ENCODE measurements at regions not wholly inside any gene's neighbourhood (a gene's known extent, or its start where the extent isn't known, plus 50 kb on each side); places are given as distances from the start of the nearest gene placed in this dataset.
A peak's percentile ranks its signal among the peaks of the same experiment; 100 is the strongest.
"Not testable (repeated sequence)": the region's sequence is repeated elsewhere in the genome, so short reads cannot be mapped to it uniquely, and the experiment has no call there.

DNA sequence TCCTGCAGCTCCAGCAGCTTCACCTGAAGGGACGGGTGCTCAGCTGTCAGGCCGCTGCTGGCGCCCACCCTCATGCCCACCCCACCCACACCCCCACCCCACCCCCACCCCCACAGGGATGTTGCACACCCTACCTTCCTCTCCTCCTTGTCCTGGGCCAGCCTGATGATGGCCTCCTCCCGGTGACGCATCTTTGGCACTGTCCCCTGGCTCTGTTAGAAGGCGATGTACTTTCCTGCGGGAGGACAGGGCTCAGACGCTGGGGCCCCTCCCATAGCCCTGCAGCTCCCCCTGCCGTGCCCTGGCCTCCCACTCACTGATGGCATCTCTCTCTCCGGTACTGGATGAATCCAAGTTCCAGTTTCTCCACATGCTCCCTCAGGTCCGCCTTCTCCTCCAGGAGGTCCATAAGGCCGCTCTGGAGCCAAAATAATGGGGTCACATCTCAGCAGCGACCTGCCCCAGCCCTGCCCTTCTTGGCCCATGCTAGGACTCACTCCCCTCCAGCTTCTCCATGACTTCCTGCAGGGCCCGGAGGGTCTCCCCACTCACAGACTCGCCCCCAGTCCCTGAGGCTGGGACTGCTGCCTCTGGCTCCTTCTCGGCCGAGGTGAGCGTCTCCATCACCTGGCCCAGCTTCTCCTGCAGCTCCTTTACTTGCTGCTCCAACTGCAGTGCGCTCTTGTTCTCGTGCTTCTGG is 55.2 kb downstream of the GOLGA8B start:
- not testable (repeated sequence) for DNase-seq (ENCODE audit: low spot score)

DNA sequence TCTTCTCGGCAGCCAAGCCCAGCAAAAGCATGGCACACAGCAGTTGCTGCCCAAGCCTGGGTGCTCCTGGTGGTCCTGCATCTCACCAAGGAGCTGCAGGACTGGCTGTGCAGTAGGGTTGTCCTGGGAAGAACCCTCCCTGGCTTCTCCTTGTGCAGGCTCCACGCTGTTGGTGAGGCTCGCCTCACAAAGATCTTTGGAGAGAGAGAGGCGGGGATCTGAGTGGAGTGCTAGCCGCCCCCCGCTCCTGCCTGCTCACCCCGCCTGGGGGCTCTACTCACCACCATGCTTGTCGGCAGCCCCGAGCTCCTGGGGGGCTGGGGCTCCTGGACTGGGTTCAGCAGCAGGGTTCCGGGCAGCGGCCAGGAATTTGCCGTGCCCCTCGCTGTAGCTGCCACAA is 55.8 kb downstream of the GOLGA8B start:
- DNase-seq (ENCODE audit: low spot score), result not testable (repeated sequence)

DNA sequence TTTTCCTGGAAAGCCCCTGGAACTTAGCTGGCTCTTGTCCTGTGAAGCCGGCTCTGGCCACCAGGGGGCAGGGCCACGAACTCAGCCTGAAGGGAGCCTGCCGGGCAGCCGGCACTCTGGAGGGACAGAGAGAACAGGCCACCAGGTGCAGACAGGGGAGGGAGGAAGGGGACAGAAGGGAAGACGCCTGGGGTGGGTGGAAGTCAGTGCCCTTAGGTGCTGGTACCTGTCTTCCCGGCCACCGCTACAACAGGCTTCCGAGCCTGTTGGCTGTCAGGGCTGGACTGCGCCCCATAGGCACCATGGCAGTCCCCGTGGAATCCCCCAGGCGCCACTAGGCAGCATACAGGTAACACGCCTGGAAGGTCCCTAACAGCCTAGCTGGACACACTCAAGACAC is 59.6 kb downstream of the GOLGA8B start:
- not testable (repeated sequence) for DNase-seq (ENCODE audit: low spot score)

DNA sequence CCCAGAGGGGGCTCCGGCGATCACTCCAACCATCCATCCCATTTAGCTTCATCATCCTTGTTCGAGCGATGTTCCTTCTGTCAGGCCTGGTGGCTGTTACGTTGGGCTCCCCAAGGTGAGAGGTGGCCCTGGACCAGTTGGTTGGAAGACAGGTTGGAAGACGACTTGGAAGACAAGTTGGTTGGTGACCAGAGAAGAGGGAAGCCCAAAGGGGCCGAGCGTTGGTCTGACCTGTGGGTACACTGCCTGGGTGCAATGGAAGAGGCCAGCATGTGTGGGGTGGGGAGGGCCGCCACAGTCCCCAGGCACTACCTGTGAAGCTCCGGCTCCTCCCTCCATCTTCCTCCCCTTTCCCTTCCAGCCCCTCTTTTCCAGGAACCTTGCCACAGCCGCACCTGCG is 60.9 kb downstream of the GOLGA8B start:
- not testable (repeated sequence) for DNase-seq (ENCODE audit: low spot score)

DNA sequence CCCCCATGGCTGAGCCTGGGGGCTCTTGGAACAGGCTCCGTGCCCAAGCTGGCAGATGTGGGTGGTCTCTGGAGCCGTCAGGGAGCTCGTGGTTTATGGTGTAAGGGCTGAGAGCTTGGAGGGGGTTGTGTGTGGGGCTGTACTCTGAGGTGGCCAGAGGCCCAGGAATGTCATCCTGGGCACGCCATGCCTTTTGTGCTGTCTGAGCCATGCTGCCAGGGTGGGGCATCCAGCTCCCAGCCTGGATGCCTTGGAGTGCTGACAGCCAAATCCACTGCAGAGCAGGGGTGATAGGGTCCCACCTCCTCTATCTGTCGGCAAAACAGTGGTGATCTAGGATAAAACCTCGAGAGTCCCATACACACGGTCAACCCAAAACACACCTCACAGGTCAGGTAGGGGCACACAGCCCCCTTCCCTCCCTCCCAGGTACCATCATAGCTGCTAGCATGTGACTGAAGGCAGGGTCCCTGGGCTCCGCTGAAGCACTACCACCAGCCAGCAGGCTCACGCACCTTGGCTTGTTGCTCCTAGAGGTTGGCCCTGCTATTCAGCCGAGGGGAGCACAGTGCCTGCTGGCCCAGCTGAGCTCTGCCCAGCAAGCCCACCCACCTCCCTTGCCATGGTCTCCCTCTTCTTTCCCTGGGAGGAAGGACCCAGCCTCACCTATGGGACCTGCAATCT is 61.5 kb downstream of the GOLGA8B start:
- not testable (repeated sequence) for DNase-seq (ENCODE audit: low spot score)

DNA sequence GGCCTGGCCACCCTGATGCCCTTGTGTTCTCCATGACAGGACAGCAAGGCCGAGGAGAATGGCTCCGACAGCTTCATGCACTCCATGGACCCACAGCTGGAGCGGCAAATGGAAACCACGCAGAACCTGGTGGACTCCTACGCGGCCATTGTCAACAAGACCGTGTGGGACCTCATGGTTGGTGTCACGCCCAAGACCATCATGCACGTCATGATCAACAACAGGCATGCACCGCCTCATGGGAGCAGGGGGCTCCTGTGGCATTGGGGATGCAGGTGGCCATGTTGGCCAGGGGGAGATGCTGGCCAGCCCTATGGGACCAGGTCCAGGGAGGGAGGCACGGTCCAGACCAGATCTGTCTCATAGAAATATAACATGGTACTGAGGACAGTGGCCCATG is 62.9 kb downstream of the GOLGA8B start:
- DNase-seq (ENCODE audit: low spot score), result no peak

DNA sequence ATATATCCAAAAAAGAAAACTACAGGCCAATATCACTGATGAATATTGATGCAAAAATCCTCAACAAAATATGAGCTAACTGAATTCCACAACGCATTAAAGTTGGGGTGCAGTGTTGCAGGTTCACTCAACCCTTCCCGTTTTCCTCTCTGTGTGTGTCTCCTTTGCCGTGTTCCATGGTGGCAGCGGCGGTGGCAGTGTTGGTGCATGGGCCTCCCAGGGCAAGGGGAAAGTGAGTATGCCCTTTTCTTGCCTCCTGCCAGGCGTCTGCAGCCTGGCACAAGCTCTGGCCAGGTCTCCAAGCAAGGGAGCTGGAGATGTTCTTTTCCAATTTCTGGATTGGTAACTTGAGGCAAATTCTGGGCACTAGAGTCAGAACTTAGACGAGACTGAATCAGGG is 63.4 kb downstream of the GOLGA8B start:
- not testable (repeated sequence) for DNase-seq (ENCODE audit: low spot score)

DNA sequence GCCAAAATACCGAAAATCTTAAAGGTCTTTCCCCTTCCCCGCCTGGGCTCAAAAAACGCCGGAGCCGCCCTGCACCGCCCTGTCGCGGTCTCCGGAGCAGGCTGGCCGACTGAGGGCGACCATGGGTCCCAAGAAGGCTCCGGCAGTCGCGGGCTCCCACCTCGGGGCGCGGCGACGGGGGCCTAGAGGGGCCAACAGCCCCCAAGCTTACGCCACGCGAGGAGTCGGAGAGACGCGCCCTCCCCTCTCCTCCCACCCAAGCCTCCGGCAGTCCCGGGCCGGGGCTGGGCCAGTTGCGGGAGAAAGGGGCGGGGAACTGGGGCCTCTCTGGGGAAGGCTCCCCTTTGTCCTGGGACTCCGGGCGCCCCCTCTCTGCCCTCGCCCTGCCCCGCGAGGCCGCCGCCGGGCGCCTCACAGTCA is 69.2 kb downstream of the GOLGA8B start:
- peak; percentile 65 for DNase-seq (ENCODE audit: low spot score)

DNA sequence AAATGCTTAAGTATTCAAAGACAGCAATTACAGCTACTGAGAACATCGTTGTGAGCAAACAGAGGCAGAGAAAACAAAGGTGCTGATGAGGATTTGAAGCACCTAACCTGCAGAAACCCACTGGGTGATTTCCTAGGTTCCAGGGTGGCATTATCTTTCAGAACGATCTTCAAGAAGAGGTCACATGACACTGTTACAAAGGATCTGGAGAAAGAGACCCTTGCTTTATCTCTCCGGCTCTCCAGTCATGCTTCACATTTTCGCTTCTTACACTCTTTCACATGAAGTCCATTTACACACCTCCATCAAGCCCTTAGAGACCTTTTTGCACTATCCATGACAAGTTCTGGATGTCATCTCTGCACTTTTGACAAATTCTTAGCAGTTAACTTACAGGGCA is 70.8 kb downstream of the GOLGA8B start:
- DNase-seq (ENCODE audit: low spot score), result no peak

DNA sequence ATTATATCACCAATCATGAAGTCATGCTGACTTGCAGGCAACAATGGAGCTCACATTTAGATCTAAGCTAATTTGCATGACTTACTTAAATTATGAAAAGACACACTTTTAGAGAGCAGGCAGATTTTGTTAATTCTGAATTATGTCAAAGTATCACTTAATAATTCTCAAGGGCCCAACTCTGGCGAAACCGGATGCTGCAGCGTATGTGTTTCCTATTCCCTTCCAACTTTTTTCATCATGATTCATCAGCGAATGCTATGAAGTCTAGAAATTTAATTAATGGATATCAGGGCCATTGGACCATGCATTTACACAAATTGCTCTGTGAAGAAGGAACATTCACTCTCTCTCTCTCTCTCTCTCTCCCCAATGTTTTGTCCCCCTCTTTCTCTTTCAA is 63.5 kb upstream of the GOLGA8A start:
- no peak for DNase-seq (ENCODE audit: low spot score)

DNA sequence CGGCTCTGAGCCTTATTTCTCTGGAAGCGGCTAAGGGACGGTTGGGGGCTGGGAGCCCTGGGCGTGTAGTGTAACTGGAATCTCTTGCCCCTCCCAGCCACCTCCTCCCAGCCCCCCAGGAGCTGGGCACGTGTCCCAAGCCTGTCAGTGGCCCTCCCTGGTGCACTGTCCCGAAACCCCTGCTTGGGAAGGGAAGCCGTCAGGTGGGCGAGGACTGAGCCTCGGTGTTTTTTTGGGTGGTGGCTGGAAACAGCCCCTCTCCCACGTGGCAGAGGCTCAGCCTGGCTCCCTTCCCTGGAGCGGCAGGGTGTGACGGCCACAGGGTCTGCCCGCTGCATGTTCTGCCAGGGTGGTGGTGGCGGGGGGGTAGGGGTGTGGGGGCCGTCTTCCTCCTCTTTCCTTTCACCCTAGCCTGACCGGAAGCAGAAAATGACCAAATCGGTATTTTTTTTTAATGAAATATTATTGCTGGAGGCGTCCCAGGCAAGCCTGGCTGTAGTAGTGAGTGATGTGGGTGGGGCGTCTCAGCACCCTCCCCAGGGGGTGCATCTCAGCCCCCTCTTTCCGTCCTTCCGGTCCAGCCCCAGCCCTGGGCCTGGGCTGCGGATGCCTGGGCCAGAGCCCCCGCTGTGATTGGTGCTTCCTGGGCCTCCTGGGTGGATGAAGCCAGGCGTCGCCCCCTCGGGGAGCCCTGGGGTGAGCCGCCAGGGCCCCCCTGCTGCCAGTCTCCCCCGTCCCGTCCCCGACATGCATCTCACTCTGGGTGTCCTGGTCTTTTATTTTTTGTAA is 58.8 kb upstream of the GOLGA8A start:
- no peak for DNase-seq (ENCODE audit: low spot score)

DNA sequence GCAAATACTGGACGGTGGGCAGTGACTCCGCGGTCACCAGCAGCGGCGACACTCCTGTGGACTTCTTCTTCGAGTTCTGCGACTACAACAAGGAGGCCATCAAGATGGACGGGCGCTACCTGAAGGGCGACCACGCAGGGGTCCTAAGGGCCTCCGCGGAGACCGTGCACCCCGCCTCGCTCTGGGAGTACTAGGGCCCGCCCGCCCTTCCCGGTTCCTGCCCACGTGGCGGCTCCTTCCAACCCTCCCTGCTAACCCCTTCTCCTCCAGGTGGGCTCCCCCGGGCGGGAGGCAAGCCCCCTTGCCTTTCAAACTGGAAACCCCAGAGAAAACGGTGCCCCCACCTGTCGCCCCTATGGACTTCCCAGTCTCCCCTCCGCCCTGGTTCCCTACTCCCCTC is 58.1 kb upstream of the GOLGA8A start:
- DNase-seq (ENCODE audit: low spot score), result not testable (repeated sequence)

DNA sequence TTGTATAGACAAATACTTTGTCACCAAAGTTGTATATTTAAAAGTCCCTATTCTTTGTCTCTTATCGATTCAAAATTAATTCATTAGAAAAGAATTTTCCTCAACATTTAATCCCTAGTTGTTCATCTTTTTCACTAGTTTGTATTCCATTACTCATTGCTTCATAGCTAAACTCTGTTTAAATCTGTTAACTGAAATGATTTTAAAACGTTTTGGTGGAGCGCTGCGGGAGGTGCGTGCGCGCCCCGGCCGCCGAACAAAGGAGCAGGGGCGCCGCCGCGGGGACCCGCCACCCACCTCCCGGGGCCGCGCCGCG is 56.4 kb upstream of the GOLGA8A start:
- no peak for DNase-seq (ENCODE audit: low spot score)

DNA sequence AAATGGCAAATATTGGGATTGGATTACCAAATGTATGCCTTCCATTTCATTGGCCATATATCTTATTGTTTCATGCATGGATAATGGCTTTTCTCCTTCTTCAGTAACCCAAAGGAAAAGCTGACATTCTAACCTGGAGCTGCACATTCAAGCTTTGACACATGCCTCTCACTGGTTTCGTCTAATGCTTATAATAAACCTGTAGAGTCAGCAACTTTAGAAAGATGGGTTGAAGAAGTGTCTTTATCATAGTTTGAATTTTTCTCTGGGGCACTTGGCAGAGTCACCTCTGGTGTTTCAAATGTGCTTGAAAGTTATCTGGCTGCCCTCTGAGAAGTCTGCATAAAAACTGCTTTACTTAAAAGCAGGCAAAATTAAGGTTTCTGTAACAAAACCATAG is 55.4 kb upstream of the GOLGA8A start:
- DNase-seq (ENCODE audit: low spot score), result no peak

DNA sequence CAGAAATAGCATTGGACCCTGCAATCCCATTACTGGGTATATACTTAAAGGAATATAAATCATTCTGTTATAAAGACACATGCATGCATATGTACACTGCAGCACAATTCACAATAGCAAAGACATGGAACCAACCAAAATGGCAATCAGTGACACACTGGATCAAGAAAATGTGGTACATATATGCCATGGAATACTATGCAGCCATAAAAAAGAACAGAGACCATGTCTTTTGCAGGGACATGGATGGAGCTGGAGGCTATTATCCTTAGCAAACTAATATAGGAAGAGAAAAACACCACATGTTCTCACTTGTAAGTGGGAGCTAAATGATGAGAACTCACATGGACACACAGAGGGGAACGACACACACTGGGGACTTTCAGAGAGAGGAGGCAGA is 53.9 kb upstream of the GOLGA8A start:
- not testable (repeated sequence) for DNase-seq (ENCODE audit: low spot score)

DNA sequence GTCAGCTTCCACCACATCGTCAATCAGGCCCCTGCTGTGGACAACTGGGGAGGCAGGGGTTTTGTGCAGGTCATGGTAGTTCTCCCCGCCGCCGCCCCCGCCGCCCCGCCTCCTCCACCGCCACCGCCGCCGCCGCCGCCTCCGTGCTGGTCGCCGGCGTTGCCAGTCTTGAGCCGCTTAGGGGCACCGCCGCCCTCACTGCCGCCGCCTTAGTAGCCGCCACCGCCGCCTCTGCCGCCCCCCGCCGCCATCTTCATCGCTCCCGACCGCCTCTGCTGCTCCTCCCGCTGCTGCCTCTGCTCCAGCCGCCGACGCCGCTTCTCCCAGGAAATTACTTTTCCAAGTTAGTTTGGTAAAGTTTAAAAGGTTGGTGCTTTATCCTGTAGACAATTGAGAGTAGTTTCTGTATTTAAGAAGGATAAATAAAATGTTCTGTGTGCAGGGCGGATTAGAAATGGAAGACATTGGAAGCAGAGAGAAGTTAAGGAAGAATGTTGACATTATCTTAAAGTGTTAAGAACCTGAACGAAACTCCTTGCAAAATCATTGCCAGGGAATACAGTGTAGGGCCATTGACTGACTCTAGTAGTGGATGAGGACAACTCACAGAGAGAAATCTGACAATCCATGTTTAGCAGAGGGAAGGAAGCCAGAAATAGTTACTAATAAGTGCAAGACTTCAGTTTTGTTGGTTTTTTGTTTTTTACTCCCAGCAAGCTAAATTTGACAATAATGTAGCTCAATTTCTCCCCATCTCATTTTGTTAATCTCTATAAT is 53.0 kb upstream of the GOLGA8A start:
- DNase-seq (ENCODE audit: low spot score), result peak; percentile 75

DNA sequence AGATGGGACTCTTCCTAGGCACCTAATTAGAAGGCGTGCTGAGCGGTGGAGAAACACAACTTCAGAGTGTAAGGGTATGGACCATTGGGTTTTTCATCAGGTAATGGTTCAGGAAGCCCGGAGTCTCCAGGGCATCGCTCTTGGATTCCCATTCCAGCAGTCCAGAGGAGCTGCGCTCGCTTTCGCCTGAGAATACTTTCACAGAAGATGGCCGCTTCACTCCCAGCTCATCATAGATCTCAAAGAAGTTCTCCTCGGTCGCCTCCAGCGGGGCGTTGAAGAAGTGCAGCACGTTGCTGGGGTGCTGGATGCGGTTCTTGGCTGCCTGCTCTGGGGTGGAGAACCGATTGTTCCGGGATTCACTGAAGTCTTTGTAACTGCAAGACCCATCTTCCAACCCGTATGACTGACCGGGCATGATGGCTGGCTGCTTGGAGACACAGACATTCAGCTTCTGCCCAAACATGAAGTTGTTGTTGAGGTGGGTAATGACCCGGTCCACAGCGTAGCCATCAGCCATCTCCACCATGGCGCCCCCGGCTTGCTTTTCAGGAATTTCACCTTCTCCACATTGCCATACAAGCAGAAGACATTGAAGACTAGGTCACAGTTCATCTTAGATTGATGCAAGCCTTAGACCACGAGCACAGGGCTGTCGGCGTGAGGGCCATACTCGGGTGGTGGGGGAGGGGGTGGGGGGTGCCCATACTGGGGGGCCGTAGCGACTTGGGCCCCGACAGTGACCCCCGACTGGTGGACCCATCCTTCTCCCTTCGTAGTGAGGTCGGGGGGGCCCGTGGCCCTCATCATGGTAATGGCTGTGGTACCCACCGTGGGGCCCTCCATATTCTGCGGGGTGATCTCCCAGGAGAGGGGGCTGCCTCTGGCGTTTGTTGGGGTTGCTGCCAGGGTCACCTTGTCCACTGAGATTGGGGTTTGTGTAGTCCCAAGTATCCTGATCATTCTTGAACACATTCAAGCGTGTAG is 51.7 kb upstream of the GOLGA8A start:
- not testable (repeated sequence) for DNase-seq (ENCODE audit: low spot score)
